Adrenal gland (tissue), 5 donors: ENCODE measurements at regions not wholly inside any gene's neighbourhood (a gene's known extent, or its start where the extent isn't known, plus 50 kb on each side); places are given as distances from the start of the nearest gene placed in this dataset.

Experiments used
- POLR2A ChIP-seq, 2 donors: fragments of 450-650 bp; IDR thresholded peaks; one replicate each; pipeline ENCODE4 v1.6.1; 2017; ENCODE audit warnings: antibody characterized with exemption in 2 of 2, mild to moderate bottlenecking in 2 of 2, moderate library complexity in 1 of 2
- TF ChIP-seq, protein P1 (sequence below), 6 experiments: fragments of 450-650 bp in 4 of 6; fragments of 200-600 bp in 2 of 6; sonication (generic) in 1 of 6; IDR thresholded peaks; 1 replicate in 5 of 6; 2 replicates in 1 of 6; pipeline versions ENCODE4 v1.5.1 to v1.8.0; 2016 to 2021; ENCODE audit warnings: antibody characterized with exemption in 6 of 6, mild to moderate bottlenecking in 2 of 6, moderate library complexity in 1 of 6
- donor health status: DM: no; HTN: no; CAD: no.

DNA sequence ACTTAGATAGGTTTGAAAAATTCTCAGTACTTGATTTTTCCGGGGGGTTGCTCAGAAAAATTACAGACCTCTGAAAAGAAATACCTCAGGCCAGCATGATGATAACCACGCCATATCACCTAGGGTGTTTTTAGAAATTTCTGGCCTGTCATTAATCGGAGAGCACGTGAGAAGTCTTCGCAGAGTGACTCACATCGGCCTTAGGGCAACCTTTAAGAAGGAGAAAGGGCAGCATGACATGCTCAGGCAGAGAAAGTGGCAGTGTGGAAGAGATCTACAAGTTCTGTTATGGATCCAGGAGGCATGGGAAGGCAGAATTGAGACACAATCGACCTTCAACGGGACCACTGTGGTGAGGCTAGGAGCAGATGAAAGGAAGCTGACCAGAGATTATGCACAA, 506.3 kb downstream of the LMO4 start:
- TF ChIP-seq, protein P1, sequence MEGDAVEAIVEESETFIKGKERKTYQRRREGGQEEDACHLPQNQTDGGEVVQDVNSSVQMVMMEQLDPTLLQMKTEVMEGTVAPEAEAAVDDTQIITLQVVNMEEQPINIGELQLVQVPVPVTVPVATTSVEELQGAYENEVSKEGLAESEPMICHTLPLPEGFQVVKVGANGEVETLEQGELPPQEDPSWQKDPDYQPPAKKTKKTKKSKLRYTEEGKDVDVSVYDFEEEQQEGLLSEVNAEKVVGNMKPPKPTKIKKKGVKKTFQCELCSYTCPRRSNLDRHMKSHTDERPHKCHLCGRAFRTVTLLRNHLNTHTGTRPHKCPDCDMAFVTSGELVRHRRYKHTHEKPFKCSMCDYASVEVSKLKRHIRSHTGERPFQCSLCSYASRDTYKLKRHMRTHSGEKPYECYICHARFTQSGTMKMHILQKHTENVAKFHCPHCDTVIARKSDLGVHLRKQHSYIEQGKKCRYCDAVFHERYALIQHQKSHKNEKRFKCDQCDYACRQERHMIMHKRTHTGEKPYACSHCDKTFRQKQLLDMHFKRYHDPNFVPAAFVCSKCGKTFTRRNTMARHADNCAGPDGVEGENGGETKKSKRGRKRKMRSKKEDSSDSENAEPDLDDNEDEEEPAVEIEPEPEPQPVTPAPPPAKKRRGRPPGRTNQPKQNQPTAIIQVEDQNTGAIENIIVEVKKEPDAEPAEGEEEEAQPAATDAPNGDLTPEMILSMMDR (IDR thresholded peaks at IDR 0.05): no peak
- TF ChIP-seq POLR2A (IDR thresholded peaks at IDR 0.05): no peak
